Lung (tissue), 11 donors: ENCODE measurements at regions not wholly inside any gene's neighbourhood (a gene's known extent, or its start where the extent isn't known, plus 50 kb on each side); places are given as distances from the start of the nearest gene placed in this dataset.

Source experiments
- ATAC-seq: fragments of 200-7000 bp; cut with Tn5 transposase; one replicate; pipeline ENCODE4 v1.9.1; 2020; ENCODE audit warnings: moderate number of reproducible peaks; ENCODE audit not compliant: insufficient read depth, low FRiP score
- DNase-seq, 3 donors: peaks; one replicate each; pipeline ENCODE4 v3.0.0-alpha.2; 2013 to 2017
- H3K27ac ChIP-seq, 2 donors: one replicate each; pipeline ENCODE4 v1.5.1; 2013; ENCODE audit warnings: mild to moderate bottlenecking in 2 of 2, moderate library complexity in 2 of 2, control low read depth in 1 of 2, inconsistent platforms in 1 of 2, low read depth in 1 of 2, low read length in 1 of 2
- H3K27me3 ChIP-seq, 3 donors: one replicate each; pipeline ENCODE4 v1.5.1; 2013; ENCODE audit warnings: low read length in 2 of 3; ENCODE audit not compliant: control insufficient read depth in 3 of 3, insufficient read depth in 3 of 3
- H3K36me3 ChIP-seq, 4 donors: one replicate each; pipeline ENCODE4 v1.5.1; 2013; ENCODE audit warnings: low read length in 4 of 4, mild to moderate bottlenecking in 1 of 4, moderate library complexity in 1 of 4; ENCODE audit not compliant: control insufficient read depth in 4 of 4, insufficient read depth in 4 of 4
- H3K4me1 ChIP-seq, 5 donors: one replicate each; pipeline ENCODE4 v1.5.1; 2013; ENCODE audit warnings: low read length in 5 of 5, mild to moderate bottlenecking in 2 of 5, moderate library complexity in 1 of 5; ENCODE audit not compliant: control insufficient read depth in 5 of 5, insufficient read depth in 5 of 5
- H3K4me3 ChIP-seq: one replicate; pipeline ENCODE4 v1.5.1; 2013; ENCODE audit warnings: mild to moderate bottlenecking, control low read depth, moderate library complexity
- H3K9ac ChIP-seq, 2 donors: one replicate each; pipeline ENCODE4 v1.5.1; 2013; ENCODE audit warnings: low read length in 2 of 2, control low read depth in 1 of 2; ENCODE audit not compliant: insufficient read depth in 1 of 2
- H3K9me3 ChIP-seq, 4 donors: one replicate each; pipeline ENCODE4 v1.5.1; 2013; ENCODE audit warnings: low read length in 3 of 4, mild to moderate bottlenecking in 1 of 4, moderate library complexity in 1 of 4; ENCODE audit not compliant: control insufficient read depth in 4 of 4, insufficient read depth in 3 of 4
- CTCF ChIP-seq: IDR thresholded peaks from 2 replicates; pipeline ENCODE4 v1.5.1; 2012; ENCODE audit warnings: mild to moderate bottlenecking; ENCODE audit errors: control extremely low read depth, extremely low read depth
- WGBS, 2 donors: extraction: QIAGEN DNeasy Blood & Tissue Kit; methylation state at CpG; one replicate each; pipeline ENCODE4 v1.1.7; 2013; 5-methylcytosine and 5-hydroxymethylcytosine counted together
- donor health status: control.
- donor health status: control.
- donor health status: Bipolar disorder and iron deficiency.
- donor health status: healthy.
- donor health status: DM: yes; HTN: yes; CAD: no.

DNA sequence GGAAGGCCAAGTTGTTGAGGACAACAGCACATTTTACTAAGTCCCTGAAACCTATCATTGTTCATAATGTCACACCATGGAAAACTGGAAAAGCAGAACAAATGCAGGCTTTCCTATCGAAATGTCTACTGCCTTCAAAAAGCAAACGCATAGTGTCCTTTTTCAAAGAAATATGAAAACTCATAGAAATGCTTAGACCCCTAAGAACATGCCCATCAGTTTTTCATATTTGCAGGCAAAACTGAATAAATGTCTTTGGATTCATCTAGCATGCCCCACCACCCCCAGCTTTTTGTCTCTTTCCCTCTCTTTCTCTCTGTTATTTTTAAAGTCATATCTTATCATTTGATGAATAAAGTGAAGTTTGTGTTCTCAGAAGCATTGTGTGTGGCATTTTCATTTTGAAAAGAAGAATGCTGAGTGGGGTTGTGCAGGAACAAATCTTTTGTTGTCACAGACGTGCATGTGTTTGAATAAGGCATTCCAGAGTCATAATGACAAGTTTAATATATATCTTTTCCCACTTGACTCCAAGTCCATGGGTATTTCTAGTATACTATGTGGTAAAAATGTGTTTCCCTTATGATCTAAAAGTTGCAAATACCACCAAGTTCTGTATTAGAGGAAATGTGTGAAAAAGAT lies 2180.0 kb upstream of the PIK3C3 start:
- H3K4me3 ChIP-seq = no peak overlapping the region
- no peaks in the 10 kb centered on the region for H3K27me3 ChIP-seq
- DNase-seq = no peak
- no peak overlapping the region for H3K9ac ChIP-seq
- ATAC-seq = no peak
- no peaks in the 10 kb centered on the region for H3K9me3 ChIP-seq
- TF ChIP-seq CTCF = no peak
- H3K27ac ChIP-seq = no peak overlapping the region
- 71 to 83% methylated on average over 3 of the region's 3 CpGs for WGBS, 2 donors
- no peaks in the 10 kb centered on the region for H3K36me3 ChIP-seq
- H3K4me1 ChIP-seq = peaks cover 0 to 14% (median 4%) of the 10 kb centered on the region in 5 donors

- WGBS, 2 donors = 95 to 97% methylated on average over 2 of the region's 2 CpGs
- Histone ChIP-seq H3K9ac (no peak overlapping the region), H3K4me1 (peaks cover 0 to 14% (median 4%) of the 10 kb centered on the region in 5 donors), H3K27ac (no peak overlapping the region), H3K4me3 (no peak overlapping the region), H3K36me3 (no peaks in the 10 kb centered on the region), H3K27me3 (no peaks in the 10 kb centered on the region), H3K9me3 (no peaks in the 10 kb centered on the region)
- no peak for ATAC-seq
- no peak for DNase-seq
- TF ChIP-seq CTCF = no peak
These were observed 2181.4 kb upstream of the PIK3C3 start for GRCh38 chr18:39773646-39774045.

- ATAC-seq = no peak
- Histone ChIP-seq H3K27me3 (no peaks in the 10 kb centered on the region), H3K9ac (no peak overlapping the region), H3K4me3 (no peak overlapping the region), H3K4me1 (peaks cover 0 to 14% (median 4%) of the 10 kb centered on the region in 5 donors), H3K9me3 (no peaks in the 10 kb centered on the region), H3K27ac (no peak overlapping the region), H3K36me3 (no peaks in the 10 kb centered on the region)
- DNase-seq = peak in 2 of 3 donors; percentile 27 to 39
- TF ChIP-seq CTCF = no peak
- 93 to 96% methylated on average over 1 of the region's 1 CpG for WGBS, 2 donors
These were observed 2182.7 kb upstream of the PIK3C3 start for GRCh38 chr18:39772155-39772919.
